ENCODE measurements at regions not wholly inside any gene's neighbourhood (a gene's known extent, or its start where the extent isn't known, plus 50 kb on each side); places are given as distances from the start of the nearest gene placed in this dataset.

- no peaks in the 10 kb centered on the region for H3K4me1 Mint-ChIP-seq (ENCODE audit: low read depth)
- H3K4me3 Mint-ChIP-seq: no peak overlapping the region
- ChIA-PET CTCF (no interaction called here), POLR2A (no interaction called here)
- ATAC-seq (no peak), DNase-seq (no peak)
- H3K36me3 Mint-ChIP-seq (ENCODE audit: low read depth): no peaks in the 10 kb centered on the region
- H3K9me3 Mint-ChIP-seq (ENCODE audit: insufficient read depth): peaks cover 5% of the 10 kb centered on the region
- no peak overlapping the region for H3K27ac Mint-ChIP-seq
- H3K27me3 Mint-ChIP-seq (ENCODE audit: low read depth): no peaks in the 10 kb centered on the region
Measured at GRCh38 chr9:87443461-87443860, 54.2 kb upstream of the DAPK1 start.

- CTCF ChIA-PET: no interaction called here
- ATAC-seq: no peak
- H3K4me3 Mint-ChIP-seq: no peak overlapping the region
- no peaks in the 10 kb centered on the region for H3K4me1 Mint-ChIP-seq (ENCODE audit: low read depth)
- no peak overlapping the region for H3K27ac Mint-ChIP-seq
- no peaks in the 10 kb centered on the region for H3K36me3 Mint-ChIP-seq (ENCODE audit: low read depth)
- DNase-seq: peak; percentile 21
- peaks cover 5% of the 10 kb centered on the region for H3K9me3 Mint-ChIP-seq (ENCODE audit: insufficient read depth)
- POLR2A ChIA-PET: interaction anchor here (0.7 kb wide), 1 partner anchor 39 kb away, joined by 3 read pairs; no protein-coding TSS in a partner anchor
- no peaks in the 10 kb centered on the region for H3K27me3 Mint-ChIP-seq (ENCODE audit: low read depth)
Measured at GRCh38 chr9:87445646-87446045, 52.0 kb upstream of the DAPK1 start.

- POLR2A ChIA-PET: no interaction called here
- H3K36me3 Mint-ChIP-seq (ENCODE audit: low read depth): no peaks in the 10 kb centered on the region
Measured at GRCh38 chr9:87446527-87446926, 51.1 kb upstream of the DAPK1 start.

GRCh38 chr9:87447547-87448432 lies 49.9 kb upstream of the DAPK1 start:
- H3K27me3 Mint-ChIP-seq (ENCODE audit: low read depth): no peaks in the 10 kb centered on the region
- no peak overlapping the region for H3K27ac Mint-ChIP-seq
- peaks cover 5% of the 10 kb centered on the region for H3K9me3 Mint-ChIP-seq (ENCODE audit: insufficient read depth)
- DNase-seq (no peak), ATAC-seq (no peak)
- no peaks in the 10 kb centered on the region for H3K4me1 Mint-ChIP-seq (ENCODE audit: low read depth)
- no peak overlapping the region for H3K4me3 Mint-ChIP-seq
- ChIA-PET CTCF (no interaction called here), POLR2A (no interaction called here)
- H3K36me3 Mint-ChIP-seq (ENCODE audit: low read depth): no peaks in the 10 kb centered on the region

More at GRCh38 chr9:87446527-87446926, 51.1 kb upstream of the DAPK1 start:
- CTCF ChIA-PET: no interaction called here
- Mint-ChIP-seq H3K27ac (no peak overlapping the region), H3K4me1 (ENCODE audit: low read depth) (no peaks in the 10 kb centered on the region), H3K27me3 (ENCODE audit: low read depth) (no peaks in the 10 kb centered on the region), H3K9me3 (ENCODE audit: insufficient read depth) (peaks cover 5% of the 10 kb centered on the region), H3K4me3 (no peak overlapping the region)
- ATAC-seq (no peak), DNase-seq (no peak)

All from activated CD8-positive, alpha-beta T cell treated with anti-CD3 and anti-CD28 coated beads, Interleukin-2, amount 10 ng/mL, durations not matched to agents 7 days and 5 days (primary cell).